ENCODE measurements at regions not wholly inside any gene's neighbourhood (a gene's known extent, or its start where the extent isn't known, plus 50 kb on each side); places are given as distances from the start of the nearest gene placed in this dataset.

GRCh38 chr5:77873239-77873638 lies 97.1 kb upstream of the TBCA start:
- intact Hi-C loops (cut with micrococcal nuclease; ENCODE audit: unreplicated experiment): no loop called here
- no peak for TF ChIP-seq CTCF (conservative IDR thresholded peaks at IDR 0.05; ENCODE audit: low read length)
- TF ChIP-seq EZH2phosphoT487 (IDR thresholded peaks at IDR 0.05; ENCODE audit: borderline replicate concordance, low read depth, low read length): no peak
- POLR2A ChIA-PET: no interaction called here
- no TSS peak for BruUV-seq (replicated peaks)
- Histone ChIP-seq H3K4me2 (ENCODE audit: low read length) (no peak overlapping the region), H3K4me3 (ENCODE audit: low read depth, low read length, poor library complexity, severe bottlenecking) (no peak overlapping the region), H3K36me3 (ENCODE audit: insufficient read depth, low read length) (no peaks in the 10 kb centered on the region), H4K20me1 (ENCODE audit: insufficient read depth, low read length) (no peaks in the 10 kb centered on the region), H3K79me2 (ENCODE audit: insufficient read depth, low read depth, low read length) (no peaks in the 10 kb centered on the region), H3K27ac (ENCODE audit: low read depth, low read length, poor library complexity, severe bottlenecking) (no peak overlapping the region), H2AFZ (ENCODE audit: low read length) (no peak overlapping the region), H3K9me2 (ENCODE audit: insufficient read depth, low read length) (no peaks in the 10 kb centered on the region), H3K4me1 (ENCODE audit: insufficient read depth, low read length, poor library complexity, severe bottlenecking) (no peaks in the 10 kb centered on the region), H3K9me3 (ENCODE audit: low read length) (no peaks in the 10 kb centered on the region)
- CTCF ChIA-PET (ENCODE audit: unreplicated experiment): no interaction called here
- DNase-seq (ENCODE audit: low spot score): no peak

GRCh38 chr5:77871946-77872345 lies 95.8 kb upstream of the TBCA start:
- TF ChIP-seq CTCF (conservative IDR thresholded peaks at IDR 0.05; ENCODE audit: low read length): no peak
- no peak for TF ChIP-seq EZH2phosphoT487 (IDR thresholded peaks at IDR 0.05; ENCODE audit: borderline replicate concordance, low read depth, low read length)
- no TSS peak for BruUV-seq (replicated peaks)
- Histone ChIP-seq H3K4me1 (ENCODE audit: insufficient read depth, low read length, poor library complexity, severe bottlenecking) (no peaks in the 10 kb centered on the region), H3K4me3 (ENCODE audit: low read depth, low read length, poor library complexity, severe bottlenecking) (no peak overlapping the region), H3K36me3 (ENCODE audit: insufficient read depth, low read length) (no peaks in the 10 kb centered on the region), H3K9me2 (ENCODE audit: insufficient read depth, low read length) (no peaks in the 10 kb centered on the region), H3K79me2 (ENCODE audit: insufficient read depth, low read depth, low read length) (no peaks in the 10 kb centered on the region), H3K4me2 (ENCODE audit: low read length) (no peak overlapping the region), H4K20me1 (ENCODE audit: insufficient read depth, low read length) (no peaks in the 10 kb centered on the region), H3K27ac (ENCODE audit: low read depth, low read length, poor library complexity, severe bottlenecking) (no peak overlapping the region), H3K9me3 (ENCODE audit: low read length) (no peaks in the 10 kb centered on the region), H2AFZ (ENCODE audit: low read length) (no peak overlapping the region)
- DNase-seq (ENCODE audit: low spot score): no peak
- ChIA-PET CTCF (ENCODE audit: unreplicated experiment) (no interaction called here), POLR2A (interaction anchor here (0.6 kb wide), 1 partner anchor 107 kb away, joined by 3 read pairs; no protein-coding TSS in a partner anchor)
- intact Hi-C loops (cut with micrococcal nuclease; ENCODE audit: unreplicated experiment): no loop called here

- Histone ChIP-seq H3K4me1 (ENCODE audit: insufficient read depth, low read length, poor library complexity, severe bottlenecking) (no peaks in the 10 kb centered on the region), H3K4me3 (ENCODE audit: low read depth, low read length, poor library complexity, severe bottlenecking) (no peak overlapping the region), H3K79me2 (ENCODE audit: insufficient read depth, low read depth, low read length) (no peaks in the 10 kb centered on the region), H3K36me3 (ENCODE audit: insufficient read depth, low read length) (no peaks in the 10 kb centered on the region), H3K27ac (ENCODE audit: low read depth, low read length, poor library complexity, severe bottlenecking) (no peak overlapping the region), H3K4me2 (ENCODE audit: low read length) (no peak overlapping the region), H3K9me2 (ENCODE audit: insufficient read depth, low read length) (no peaks in the 10 kb centered on the region), H3K9me3 (ENCODE audit: low read length) (no peaks in the 10 kb centered on the region), H2AFZ (ENCODE audit: low read length) (no peak overlapping the region), H4K20me1 (ENCODE audit: insufficient read depth, low read length) (no peaks in the 10 kb centered on the region)
- ChIA-PET CTCF (ENCODE audit: unreplicated experiment) (interaction anchor here (0.5 kb wide), 1 partner anchor 272 kb away, joined by 3 read pairs; no protein-coding TSS in a partner anchor), POLR2A (interaction anchor here (0.7 kb wide), 1 partner anchor 1206 kb away, joined by 8 read pairs; no protein-coding TSS in a partner anchor)
- no peak for DNase-seq (ENCODE audit: low spot score)
- TF ChIP-seq CTCF (conservative IDR thresholded peaks at IDR 0.05; ENCODE audit: low read length) (no peak), EZH2phosphoT487 (IDR thresholded peaks at IDR 0.05; ENCODE audit: borderline replicate concordance, low read depth, low read length) (no peak)
- no TSS peak for BruUV-seq (replicated peaks)
- intact Hi-C loops (cut with micrococcal nuclease; ENCODE audit: unreplicated experiment): no loop called here
These were observed 94.9 kb upstream of the TBCA start for GRCh38 chr5:77871016-77871415.

Data from OCI-LY7 (cell line).